A673 (cell line): ENCODE measurements at regions not wholly inside any gene's neighbourhood (a gene's known extent, or its start where the extent isn't known, plus 50 kb on each side); places are given as distances from the start of the nearest gene placed in this dataset.

Source experiments
- BruUV-seq: library from RNA; stranded (reverse); fragments of 400-500 nt; replicated peaks from 2 replicates; lab custom pipeline; 2021; lab: Mats Ljungman, UMichigan
- CTCF ChIA-PET: fragments of 300-600 bp; sonication (Branson Sonifier 250); formaldehyde crosslinking; loops from one replicate; lab custom pipeline; 2022; ENCODE audit warnings: antibody characterized with exemption; lab: Charles Lee
- POLR2A ChIA-PET: fragments of 300-600 bp; sonication (Branson Sonifier 250); formaldehyde crosslinking; loops from one replicate; lab custom pipeline; 2022; ENCODE audit warnings: antibody characterized with exemption; ENCODE audit not compliant: low non-redundant PET; lab: Charles Lee
- DNase-seq: peaks from one replicate; pipeline ENCODE4 v3.0.0-alpha.2; 2015; ENCODE audit warnings: low spot score
- H3K27ac ChIP-seq: fragments of 200-600 bp; sonication (generic); 2 replicates; pipeline ENCODE4 v1.5.1; 2016; ENCODE audit warnings: mixed run types, low read depth, mild to moderate bottlenecking, mixed read lengths, antibody characterized with exemption, low read length; ENCODE audit not compliant: poor library complexity, severe bottlenecking
- H3K27me3 ChIP-seq: fragments of 200-600 bp; sonication (generic); replicated peaks from 2 replicates; pipeline ENCODE4 v1.6.1; 2017; ENCODE audit warnings: mixed run types, low read depth, mild to moderate bottlenecking, mixed read lengths, antibody characterized with exemption, low read length; ENCODE audit not compliant: insufficient read depth, poor library complexity
- H3K36me3 ChIP-seq: fragments of 200-600 bp; sonication (generic); 2 replicates; pipeline ENCODE4 v1.6.1; 2016; ENCODE audit warnings: mixed run types, mild to moderate bottlenecking, mixed read lengths, antibody characterized with exemption, low read length; ENCODE audit not compliant: insufficient read depth, poor library complexity, severe bottlenecking
- H3K4me1 ChIP-seq: fragments of 200-600 bp; sonication (generic); 2 replicates; pipeline ENCODE4 v1.6.1; 2017; ENCODE audit warnings: mixed run types, mild to moderate bottlenecking, mixed read lengths, antibody characterized with exemption, low read length; ENCODE audit not compliant: insufficient read depth, poor library complexity, severe bottlenecking
- H3K4me3 ChIP-seq: fragments of 200-600 bp; sonication (generic); 2 replicates; pipeline ENCODE4 v1.5.1; 2016; ENCODE audit warnings: low read depth, mixed run types, mild to moderate bottlenecking, mixed read lengths, low read length; ENCODE audit not compliant: poor library complexity, severe bottlenecking
- H3K9me3 ChIP-seq: fragments of 200-600 bp; sonication (generic); 2 replicates; pipeline ENCODE4 v1.6.1; 2016; ENCODE audit warnings: mixed run types, low read depth, mild to moderate bottlenecking, mixed read lengths, antibody characterized with exemption, low read length; ENCODE audit not compliant: poor library complexity, severe bottlenecking
- EZH2 ChIP-seq: fragments of 200-600 bp; sonication (generic); IDR thresholded peaks from 2 replicates; pipeline ENCODE4 v1.6.1; 2017; ENCODE audit warnings: borderline replicate concordance, low read depth, mild to moderate bottlenecking, mixed read lengths, antibody characterized with exemption, low read length; ENCODE audit not compliant: poor library complexity, severe bottlenecking
- intact Hi-C: fragments of 100-400 bp; cut with micrococcal nuclease; formaldehyde crosslinking; loops from one replicate; pipeline ENCODE4 v1.10.0; 2022; ENCODE audit not compliant: unreplicated experiment
- TF ChIP-seq, protein P1 (sequence below): fragments of 300-800, 200-600 bp; sonication (generic); conservative IDR thresholded peaks from 2 replicates; pipeline ENCODE4 v1.5.1; 2017; ENCODE audit warnings: low read depth, mild to moderate bottlenecking, antibody characterized with exemption, low read length, moderate library complexity, mixed read lengths

DNA sequence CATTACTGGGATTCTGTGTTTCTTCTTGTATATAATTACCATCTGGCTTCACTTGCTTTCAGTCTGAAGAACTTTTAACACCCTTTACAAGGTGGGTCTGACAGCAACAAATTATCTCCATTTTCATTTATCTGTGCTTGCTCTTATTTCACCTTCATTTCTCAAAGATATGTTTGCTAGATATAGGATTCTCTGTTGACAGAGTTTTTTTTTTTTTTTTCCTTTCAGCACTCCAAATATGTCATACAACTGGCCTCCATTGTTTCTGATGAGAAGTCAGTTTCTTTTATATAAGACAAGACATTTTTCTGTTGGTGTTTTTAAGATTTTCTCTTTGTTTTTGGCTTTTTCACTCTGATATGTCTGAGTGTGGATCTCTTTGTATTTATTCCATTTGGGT lies 59.3 kb upstream of the TACR1 start:
- BruUV-seq: no TSS peak
- DNase-seq: no peak
- Histone ChIP-seq H3K27ac (no peak overlapping the region), H3K27me3 (no peaks in the 10 kb centered on the region), H3K4me3 (no peak overlapping the region), H3K36me3 (no peaks in the 10 kb centered on the region), H3K4me1 (no peaks in the 10 kb centered on the region), H3K9me3 (peaks cover 12% of the 10 kb centered on the region)
- TF ChIP-seq EZH2: no peak
- TF ChIP-seq, protein P1, sequence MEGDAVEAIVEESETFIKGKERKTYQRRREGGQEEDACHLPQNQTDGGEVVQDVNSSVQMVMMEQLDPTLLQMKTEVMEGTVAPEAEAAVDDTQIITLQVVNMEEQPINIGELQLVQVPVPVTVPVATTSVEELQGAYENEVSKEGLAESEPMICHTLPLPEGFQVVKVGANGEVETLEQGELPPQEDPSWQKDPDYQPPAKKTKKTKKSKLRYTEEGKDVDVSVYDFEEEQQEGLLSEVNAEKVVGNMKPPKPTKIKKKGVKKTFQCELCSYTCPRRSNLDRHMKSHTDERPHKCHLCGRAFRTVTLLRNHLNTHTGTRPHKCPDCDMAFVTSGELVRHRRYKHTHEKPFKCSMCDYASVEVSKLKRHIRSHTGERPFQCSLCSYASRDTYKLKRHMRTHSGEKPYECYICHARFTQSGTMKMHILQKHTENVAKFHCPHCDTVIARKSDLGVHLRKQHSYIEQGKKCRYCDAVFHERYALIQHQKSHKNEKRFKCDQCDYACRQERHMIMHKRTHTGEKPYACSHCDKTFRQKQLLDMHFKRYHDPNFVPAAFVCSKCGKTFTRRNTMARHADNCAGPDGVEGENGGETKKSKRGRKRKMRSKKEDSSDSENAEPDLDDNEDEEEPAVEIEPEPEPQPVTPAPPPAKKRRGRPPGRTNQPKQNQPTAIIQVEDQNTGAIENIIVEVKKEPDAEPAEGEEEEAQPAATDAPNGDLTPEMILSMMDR: no peak
- CTCF ChIA-PET: no interaction called here
- intact Hi-C loops: no loop called here
- POLR2A ChIA-PET: no interaction called here

DNA sequence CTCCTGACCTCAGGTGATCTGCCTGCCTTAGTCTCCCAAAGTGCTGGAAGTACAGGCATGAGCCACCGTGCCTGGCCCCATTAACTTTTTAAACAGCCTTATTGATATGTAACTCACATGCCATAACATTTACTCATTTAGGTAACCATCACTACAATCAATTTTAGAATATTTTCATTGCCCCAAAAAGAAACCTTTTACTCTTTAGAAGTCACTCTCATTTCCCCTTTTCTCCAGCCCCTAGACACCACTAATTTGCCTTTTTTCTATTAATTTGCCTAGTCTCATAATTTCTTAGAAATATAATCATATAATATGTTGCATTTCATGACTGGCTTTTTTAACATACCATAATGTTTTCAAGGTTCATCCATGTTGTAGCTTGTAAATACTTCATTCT lies 57.2 kb upstream of the TACR1 start:
- Histone ChIP-seq H3K4me1 (no peaks in the 10 kb centered on the region), H3K9me3 (peaks cover 12% of the 10 kb centered on the region), H3K4me3 (no peak overlapping the region), H3K36me3 (no peaks in the 10 kb centered on the region), H3K27ac (no peak overlapping the region), H3K27me3 (no peaks in the 10 kb centered on the region)
- CTCF ChIA-PET: no interaction called here
- no peak for DNase-seq
- no TSS peak for BruUV-seq
- no peak for TF ChIP-seq EZH2
- TF ChIP-seq, protein P1: no peak
- intact Hi-C loops: no loop called here
- POLR2A ChIA-PET: no interaction called here

DNA sequence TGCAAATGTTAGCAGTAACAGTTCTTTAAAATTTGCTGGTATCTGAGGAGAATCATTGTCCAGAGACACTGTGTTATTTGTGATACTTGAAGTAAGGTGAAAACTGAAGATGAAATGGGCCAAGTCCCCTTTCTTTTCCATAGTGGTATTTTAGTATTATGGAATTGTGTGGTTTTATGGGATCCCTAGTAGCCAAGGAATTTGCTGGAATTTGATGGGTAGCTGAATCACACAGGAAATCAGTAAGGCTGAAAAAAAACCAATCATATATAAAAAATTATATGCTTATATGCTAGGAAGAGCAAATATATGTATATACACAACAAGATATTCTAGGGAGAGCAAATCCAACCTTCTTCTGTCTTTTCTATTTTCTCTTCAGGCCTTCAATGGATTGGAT lies 54.2 kb upstream of the TACR1 start:
- POLR2A ChIA-PET: no interaction called here
- no peak for TF ChIP-seq EZH2
- TF ChIP-seq, protein P1: no peak
- Histone ChIP-seq H3K4me1 (no peaks in the 10 kb centered on the region), H3K4me3 (no peak overlapping the region), H3K27ac (no peak overlapping the region), H3K36me3 (no peaks in the 10 kb centered on the region), H3K27me3 (no peaks in the 10 kb centered on the region), H3K9me3 (peaks cover 12% of the 10 kb centered on the region)
- intact Hi-C loops: no loop called here
- CTCF ChIA-PET: no interaction called here
- no TSS peak for BruUV-seq
- DNase-seq: no peak
